ENCODE measurements at regions not wholly inside any gene's neighbourhood (a gene's known extent, or its start where the extent isn't known, plus 50 kb on each side); places are given as distances from the start of the nearest gene placed in this dataset.

- TF ChIP-seq CTCF (IDR thresholded peaks at IDR 0.05; ENCODE audit: low read length) (no peak), EZH2 (IDR thresholded peaks at IDR 0.05; ENCODE audit: borderline replicate concordance, low read length) (no peak)
Observed at GRCh38 chr3:23062982-23063381, 140.1 kb upstream of the UBE2E2 start.
